Tibial artery (tissue), 4 donors: ENCODE measurements at regions not wholly inside any gene's neighbourhood (a gene's known extent, or its start where the extent isn't known, plus 50 kb on each side); places are given as distances from the start of the nearest gene placed in this dataset.

Experiments used
- DNase-seq, 2 donors: peaks; one replicate each; pipeline ENCODE4 v3.0.0-alpha.2; 2019
- H3K27ac ChIP-seq, 2 donors: fragments of 200-600 bp; sonication (generic) in 1 of 2; 1 replicate in 1 of 2; 2 replicates in 1 of 2; pipeline ENCODE4 v1.5.1; 2018 to 2019; ENCODE audit warnings: mild to moderate bottlenecking in 1 of 2
- H3K27me3 ChIP-seq, 2 donors: fragments of 200-600 bp; sonication (generic) in 1 of 2; one replicate each; pipeline versions ENCODE4 v1.5.1 to v1.6.0; 2016 to 2019
- H3K36me3 ChIP-seq, 3 donors: fragments of 200-600 bp; sonication (generic) in 2 of 3; one replicate each; pipeline ENCODE4 v1.5.1; 2016 to 2019; ENCODE audit warnings: mild to moderate bottlenecking in 2 of 3
- H3K4me1 ChIP-seq, 4 donors: fragments of 200-600 bp; sonication (generic) in 2 of 4; 1 replicate in 3 of 4; 2 replicates in 1 of 4; pipeline ENCODE4 v1.5.1; 2016 to 2019
- H3K4me3 ChIP-seq, 2 donors: fragments of 200-600 bp; sonication (generic) in 1 of 2; 1 replicate in 1 of 2; 2 replicates in 1 of 2; pipeline ENCODE4 v1.5.1; 2018 to 2019; ENCODE audit warnings: mild to moderate bottlenecking in 2 of 2
- H3K9me3 ChIP-seq, 3 donors: fragments of 200-600 bp; sonication (generic) in 1 of 3; one replicate each; pipeline ENCODE4 v1.5.1; 2016 to 2019
- CTCF ChIP-seq, 2 experiments: fragments of 200-600 bp in 1 of 2; fragments of 450-650 bp in 1 of 2; IDR thresholded peaks; one replicate each; pipeline ENCODE4 v1.5.1; 2017 to 2019; ENCODE audit warnings: antibody characterized with exemption in 2 of 2, mild to moderate bottlenecking in 1 of 2, moderate library complexity in 1 of 2
- intact Hi-C: fragments of 100-400 bp; cut with DNase I; formaldehyde crosslinking; loops from one replicate; pipeline ENCODE4 v1.15.0; 2023; ENCODE audit warnings: low total_unique reads

- Histone ChIP-seq H3K36me3 (no peaks in the 10 kb centered on the region), H3K27ac (peak overlapping the region; percentile 65 to 79), H3K4me1 (peaks cover 0 to 18% (median 10%) of the 10 kb centered on the region in 4 donors), H3K4me3 (no peak overlapping the region), H3K27me3 (no peaks in the 10 kb centered on the region), H3K9me3 (no peaks in the 10 kb centered on the region)
- intact Hi-C loops = loop anchor here (10.0 kb wide), 1 partner anchor 343 kb away; no protein-coding TSS in a partner anchor
- TF ChIP-seq CTCF (IDR thresholded peaks at IDR 0.05) = no peak
- no peak for DNase-seq
Observed at GRCh38 chr12:47378222-47378582, 298.4 kb upstream of the AMIGO2 start.

- no peaks in the 10 kb centered on the region for H3K27me3 ChIP-seq
- intact Hi-C loops = loop anchor here (10.0 kb wide), 1 partner anchor 343 kb away; no protein-coding TSS in a partner anchor
- H3K27ac ChIP-seq = peak overlapping the region; percentile 65 to 79
- peak; percentile 89 to 99 for DNase-seq
- H3K9me3 ChIP-seq = no peaks in the 10 kb centered on the region
- H3K36me3 ChIP-seq = no peaks in the 10 kb centered on the region
- TF ChIP-seq CTCF (IDR thresholded peaks at IDR 0.05) = no peak
- H3K4me1 ChIP-seq = peaks cover 0 to 18% (median 10%) of the 10 kb centered on the region in 4 donors
- peak overlapping the region in 1 of 2 donors; percentile 17 for H3K4me3 ChIP-seq
Observed at GRCh38 chr12:47377414-47378221, 297.9 kb upstream of the AMIGO2 start.

GRCh38 chr12:47376927-47377326 is 297.2 kb upstream of the AMIGO2 start:
- H3K4me1 ChIP-seq = peaks cover 0 to 18% (median 10%) of the 10 kb centered on the region in 4 donors
- no peaks in the 10 kb centered on the region for H3K9me3 ChIP-seq
- DNase-seq = no peak
- intact Hi-C loops = loop anchor here (10.0 kb wide), 1 partner anchor 342 kb away; no protein-coding TSS in a partner anchor
- H3K27me3 ChIP-seq = no peaks in the 10 kb centered on the region
- no peak for TF ChIP-seq CTCF (IDR thresholded peaks at IDR 0.05)
- H3K4me3 ChIP-seq = no peak overlapping the region
- no peaks in the 10 kb centered on the region for H3K36me3 ChIP-seq
- H3K27ac ChIP-seq = peak overlapping the region; percentile 65 to 79

- DNase-seq = no peak
- Histone ChIP-seq H3K4me1 (peaks cover 0 to 17% (median 10%) of the 10 kb centered on the region in 4 donors), H3K9me3 (no peaks in the 10 kb centered on the region), H3K36me3 (no peaks in the 10 kb centered on the region), H3K27me3 (no peaks in the 10 kb centered on the region), H3K27ac (no peak overlapping the region), H3K4me3 (no peak overlapping the region)
- TF ChIP-seq CTCF (IDR thresholded peaks at IDR 0.05) = no peak
- intact Hi-C loops = loop anchor here (10.0 kb wide), 1 partner anchor 339 kb away; no protein-coding TSS in a partner anchor
Observed at GRCh38 chr12:47373554-47374150, 293.9 kb upstream of the AMIGO2 start.

- intact Hi-C loops = loop anchor here (10.0 kb wide), 1 partner anchor 336 kb away; no protein-coding TSS in a partner anchor
- DNase-seq = no peak
- Histone ChIP-seq H3K27ac (no peak overlapping the region), H3K4me1 (no peaks in the 10 kb centered on the region), H3K9me3 (no peaks in the 10 kb centered on the region), H3K36me3 (no peaks in the 10 kb centered on the region), H3K4me3 (no peak overlapping the region), H3K27me3 (no peaks in the 10 kb centered on the region)
- TF ChIP-seq CTCF (IDR thresholded peaks at IDR 0.05) = no peak
Observed at GRCh38 chr12:47370421-47370820, 290.7 kb upstream of the AMIGO2 start.
